Stimulated activated CD8-positive, alpha-beta memory T cell treated with anti-CD3 and anti-CD28 coated beads, Interleukin-12 subunit alpha, Interleukin-12 subunit beta, amount 100 ng/mL, for 1 hour (primary cell): ENCODE measurements at regions not wholly inside any gene's neighbourhood (a gene's known extent, or its start where the extent isn't known, plus 50 kb on each side); places are given as distances from the start of the nearest gene placed in this dataset.
"Not testable (repeated sequence)": the region's sequence is repeated elsewhere in the genome, so short reads cannot be mapped to it uniquely, and the experiment has no call there.

ENCODE experiments used
- DNase-seq: peaks from one replicate; pipeline ENCODE4 v3.0.0-alpha.2; 2020; ENCODE audit warnings: low read depth

- DNase-seq: no peak
Observed at GRCh38 chr1:164163289-164163849, 395.6 kb upstream of the PBX1 start.

GRCh38 chr1:164165466-164165865, 393.5 kb upstream of the PBX1 start:
- DNase-seq: no peak

- DNase-seq: not testable (repeated sequence)
Observed at GRCh38 chr1:164166454-164166853, 392.5 kb upstream of the PBX1 start.

DNA sequence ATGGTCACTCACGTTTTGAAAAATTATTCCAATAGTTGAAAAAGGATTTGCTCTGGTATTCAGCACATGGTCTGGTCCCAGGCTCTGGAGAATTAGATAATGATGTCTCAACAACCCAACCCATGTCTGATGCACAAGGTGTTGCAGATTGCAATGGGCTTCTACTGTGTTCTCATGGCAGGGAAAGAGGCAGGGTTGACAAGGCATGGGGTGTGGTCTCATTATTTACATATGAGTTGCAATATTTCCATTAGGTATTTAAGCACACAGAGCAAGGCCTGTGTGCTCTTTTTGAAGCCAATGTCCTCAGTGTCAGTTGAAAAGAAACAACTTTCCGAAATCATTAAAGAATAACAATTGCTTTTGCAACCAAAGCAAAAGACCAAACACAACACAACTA, 381.9 kb upstream of the PBX1 start:
- DNase-seq: no peak

- no peak for DNase-seq
Observed at GRCh38 chr1:164180824-164181223, 378.2 kb upstream of the PBX1 start.

DNA sequence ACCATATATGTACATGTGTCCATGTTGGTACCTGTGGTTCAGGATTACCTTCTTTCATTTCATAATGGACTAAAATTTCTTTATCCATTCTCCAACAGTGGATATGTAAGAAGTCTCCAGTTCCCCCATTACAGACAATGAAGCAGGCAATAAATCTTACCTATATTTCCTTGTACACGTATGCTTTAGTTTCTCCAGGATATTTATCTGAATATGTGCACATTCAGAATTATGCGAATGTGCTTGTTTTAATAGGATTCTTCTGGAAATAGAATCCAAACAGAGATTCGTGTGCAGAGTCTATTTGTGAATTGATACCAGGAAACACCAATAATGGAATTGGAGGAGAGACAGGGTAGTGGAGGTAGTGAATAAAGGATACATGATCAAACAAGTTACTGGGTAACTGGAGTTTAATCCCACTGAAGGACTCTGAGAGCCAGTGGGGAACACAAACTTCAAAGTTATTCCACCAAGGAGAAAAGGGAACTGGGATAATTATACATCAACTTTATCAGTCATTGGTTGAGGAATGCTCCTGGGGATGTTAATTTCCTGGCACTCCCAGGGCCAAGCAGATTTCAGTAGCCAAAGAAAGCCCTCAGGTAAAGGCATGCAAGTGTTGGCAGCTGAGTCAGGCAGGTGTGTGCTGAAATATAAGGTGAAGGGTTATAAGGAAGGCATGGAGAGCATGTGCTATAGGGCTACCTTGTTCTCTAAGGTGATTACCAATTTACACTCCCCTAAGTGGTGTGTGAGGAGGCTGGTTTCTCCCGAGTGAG, 374.9 kb upstream of the PBX1 start:
- DNase-seq: no peak

GRCh38 chr1:164186881-164187280, 372.1 kb upstream of the PBX1 start:
- DNase-seq: no peak

DNA sequence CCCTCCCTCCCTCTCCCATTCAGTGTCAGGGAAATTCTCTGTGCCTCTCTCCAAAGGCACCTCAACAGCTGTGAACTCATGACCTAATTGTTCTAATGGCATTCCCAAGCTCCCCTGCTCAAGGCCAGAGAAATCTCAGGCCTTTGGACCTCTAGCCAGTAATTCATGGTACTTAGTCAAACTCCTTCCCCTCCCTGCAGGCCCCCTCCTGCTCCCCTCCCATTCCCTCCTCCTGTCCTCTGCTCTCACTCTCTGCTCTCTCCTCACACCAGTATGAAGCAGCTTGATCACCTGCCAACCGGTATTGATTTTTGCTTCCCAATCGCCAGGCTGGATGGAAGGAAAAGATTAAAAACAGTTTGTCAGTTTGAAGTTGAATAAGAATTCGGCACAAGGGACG, 370.5 kb upstream of the PBX1 start:
- DNase-seq: no peak

DNA sequence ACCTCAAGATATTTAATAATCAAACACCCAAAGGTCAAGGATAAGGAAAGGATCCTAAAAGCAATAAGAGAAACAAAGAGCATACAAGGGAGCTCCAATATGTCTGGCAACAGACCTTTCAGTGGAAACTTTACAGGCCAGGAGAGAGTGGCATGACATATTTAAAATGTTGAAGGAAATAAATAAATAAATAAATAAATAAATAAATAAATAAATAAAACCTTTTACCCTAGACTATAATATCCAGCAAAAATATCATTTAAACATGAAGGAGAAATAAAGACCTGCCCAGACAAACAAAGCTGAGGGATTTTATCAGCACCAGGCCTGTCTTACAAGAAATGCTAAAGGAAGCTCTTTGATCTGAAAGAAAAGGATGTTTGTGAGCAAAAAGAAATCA, 367.8 kb upstream of the PBX1 start:
- DNase-seq: no peak

- DNase-seq: no peak
Observed at GRCh38 chr1:164210211-164210739, 348.7 kb upstream of the PBX1 start.

DNA sequence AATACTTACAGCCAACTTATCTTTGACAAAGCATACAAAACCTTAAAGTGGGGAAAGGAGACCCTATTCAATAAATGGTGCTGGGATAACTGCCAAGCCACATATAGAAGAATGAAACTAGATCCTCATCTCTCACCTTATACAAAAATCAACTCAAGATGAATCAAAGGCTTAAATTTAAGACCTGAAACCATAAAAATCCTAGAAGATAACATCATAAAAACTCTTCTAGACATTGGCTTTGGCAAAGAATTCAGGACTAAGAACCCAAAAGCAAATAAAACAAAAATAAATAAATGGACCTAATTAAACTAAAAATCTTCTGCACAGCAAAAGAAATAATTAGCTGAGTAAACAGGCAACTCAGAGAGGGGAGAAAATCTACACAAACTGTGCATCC, 335.6 kb upstream of the PBX1 start:
- no peak for DNase-seq

DNA sequence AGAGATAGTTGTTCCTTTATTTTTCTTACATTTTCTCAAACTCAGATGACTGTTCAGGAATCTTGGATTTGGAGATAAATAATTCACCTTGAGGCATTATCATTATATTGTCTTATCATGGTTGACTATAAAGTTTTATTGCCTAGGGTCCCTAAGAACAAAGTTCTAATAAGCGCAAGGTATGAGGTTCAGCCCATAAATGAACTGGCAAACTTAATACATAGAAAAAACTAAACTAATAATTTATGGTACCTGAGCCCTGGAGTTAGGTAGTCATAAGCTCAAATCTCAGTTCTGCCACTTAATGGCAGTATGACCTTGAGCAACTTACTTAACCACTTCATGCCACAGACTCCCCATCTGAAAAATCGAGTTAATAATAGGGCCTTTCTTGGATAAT, 334.0 kb upstream of the PBX1 start:
- no peak for DNase-seq

GRCh38 chr1:164226977-164227376, 332.0 kb upstream of the PBX1 start:
- DNase-seq: no peak

DNA sequence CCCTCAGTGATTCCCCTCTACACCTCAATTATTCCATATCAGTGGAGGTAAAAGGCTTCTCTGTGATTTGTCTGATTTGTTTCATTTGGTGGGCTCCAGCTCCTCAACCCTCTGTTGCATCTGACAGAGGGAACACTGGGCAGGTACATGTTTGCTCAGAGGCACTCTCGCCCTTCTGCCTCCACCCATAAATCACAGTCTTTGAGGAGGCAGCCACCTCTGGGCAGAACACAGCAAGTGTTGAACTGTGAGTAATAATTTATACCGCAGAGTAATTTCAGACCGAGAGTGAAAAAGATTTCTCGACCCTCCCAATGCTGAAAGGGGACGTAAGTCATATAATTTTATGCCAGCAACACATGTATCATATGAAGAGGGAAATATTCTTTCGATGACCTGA, 330.1 kb upstream of the PBX1 start:
- DNase-seq: no peak

DNA sequence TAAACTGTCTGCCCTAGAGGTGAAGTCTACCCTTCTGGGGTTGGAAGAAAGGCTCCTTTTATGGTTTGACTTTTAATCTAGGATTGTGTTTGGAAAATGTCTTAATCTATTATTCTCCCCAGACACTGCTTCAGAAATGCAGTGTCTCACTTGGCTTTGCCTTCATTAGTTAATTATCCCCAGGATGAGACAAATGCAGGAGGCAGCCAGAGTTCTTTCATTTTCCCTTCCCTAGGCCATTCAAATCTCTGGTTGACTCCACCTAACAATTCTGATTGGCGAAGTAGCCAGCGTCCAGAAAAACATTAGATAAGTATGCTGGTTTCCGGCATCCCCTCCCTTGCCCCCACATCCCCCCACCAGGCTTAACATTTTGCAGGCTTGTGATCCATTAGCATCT, 325.8 kb upstream of the PBX1 start:
- DNase-seq: no peak

GRCh38 chr1:164240081-164240480, 318.9 kb upstream of the PBX1 start:
- DNase-seq: no peak

DNA sequence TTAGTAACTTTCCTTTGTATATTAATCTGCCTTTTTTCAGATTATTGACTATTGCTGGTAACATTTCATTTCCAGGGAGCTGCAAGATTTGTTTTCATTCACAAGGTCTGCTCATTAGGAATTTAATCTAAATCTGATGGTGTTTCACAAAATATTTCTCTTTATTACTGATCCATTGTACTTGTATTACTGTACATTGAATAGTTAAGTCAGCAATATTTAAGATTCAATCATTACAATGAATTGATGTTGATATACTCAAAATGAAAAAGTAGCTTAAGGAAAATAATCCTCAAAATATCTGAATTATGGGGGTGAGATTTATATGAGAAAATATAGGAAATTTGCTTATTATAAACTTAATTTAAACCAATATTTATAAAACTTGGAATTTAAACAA, 308.6 kb upstream of the PBX1 start:
- DNase-seq: no peak

- DNase-seq: no peak
Observed at GRCh38 chr1:164256456-164256855, 302.5 kb upstream of the PBX1 start.

DNA sequence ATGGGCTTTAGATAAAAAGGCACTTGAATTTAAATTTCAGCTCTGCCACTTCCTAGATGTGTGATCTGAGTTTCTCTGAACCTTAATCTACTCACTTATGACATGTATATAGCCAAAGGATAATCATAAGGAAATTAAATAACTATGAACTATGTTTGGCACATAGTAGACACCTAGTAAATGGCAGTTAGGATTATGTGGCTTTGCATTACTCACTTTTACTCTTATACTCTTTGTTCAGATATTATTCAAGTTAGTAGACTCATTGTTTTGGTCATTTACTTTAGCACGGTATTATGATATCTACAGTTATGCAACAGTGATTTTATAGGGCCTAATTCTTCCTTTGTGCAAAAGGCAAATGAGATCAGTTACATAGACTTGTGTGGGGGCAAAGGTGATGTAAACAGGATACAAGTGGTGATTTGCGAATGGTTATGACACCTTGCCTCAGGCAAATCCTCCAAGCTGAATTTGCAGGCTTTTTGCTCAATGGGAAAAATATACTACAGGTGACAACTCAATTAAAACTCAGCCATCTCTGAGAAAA, 297.2 kb upstream of the PBX1 start:
- no peak for DNase-seq

- no peak for DNase-seq
Observed at GRCh38 chr1:164263540-164263939, 295.4 kb upstream of the PBX1 start.

- no peak for DNase-seq
Observed at GRCh38 chr1:164265232-164265631, 293.8 kb upstream of the PBX1 start.

DNA sequence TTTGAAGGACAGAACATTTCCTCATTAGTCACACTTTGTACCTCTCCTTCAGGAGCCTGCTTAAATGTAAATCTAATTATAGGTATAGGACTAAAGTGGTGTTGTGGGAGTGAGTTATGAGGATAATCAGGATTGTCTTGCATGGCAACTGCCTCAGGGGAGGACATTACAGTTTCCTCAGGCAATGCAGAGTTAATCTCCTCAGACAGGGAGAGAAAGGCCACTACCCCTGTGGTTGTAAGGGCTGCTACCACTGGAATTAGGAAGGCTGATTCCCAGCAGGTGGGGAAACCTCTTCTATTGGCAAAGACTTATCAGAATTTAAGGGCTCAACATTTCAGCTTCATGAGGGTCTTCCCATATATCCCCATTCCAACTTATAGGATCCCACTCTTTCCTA, 286.8 kb upstream of the PBX1 start:
- no peak for DNase-seq

DNA sequence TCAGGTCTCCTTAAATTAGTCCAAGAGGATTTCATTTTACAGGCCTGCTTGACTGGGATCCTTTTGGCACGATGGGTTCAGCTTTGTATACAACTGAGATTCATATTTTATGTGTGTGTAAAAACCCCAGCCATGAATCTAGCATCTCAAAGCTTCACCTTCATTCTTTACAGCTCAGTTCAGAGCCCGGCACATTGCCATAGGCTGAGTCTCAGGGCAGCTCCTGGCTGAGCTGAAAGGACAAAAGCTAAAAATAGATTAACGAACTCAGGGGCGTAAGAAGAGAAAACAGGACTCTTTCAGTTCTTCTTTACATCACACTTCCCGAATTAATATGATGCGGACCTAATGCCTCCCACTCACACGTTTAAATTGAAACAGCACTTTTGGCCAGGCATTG, 262.8 kb upstream of the PBX1 start:
- DNase-seq: no peak

GRCh38 chr1:164308101-164308500, 250.9 kb upstream of the PBX1 start:
- DNase-seq: no peak
